Osteoblast (primary cell): ENCODE measurements at regions not wholly inside any gene's neighbourhood (a gene's known extent, or its start where the extent isn't known, plus 50 kb on each side); places are given as distances from the start of the nearest gene placed in this dataset.
A peak's percentile ranks its signal among the peaks of the same experiment; 100 is the strongest.
"Not testable (repeated sequence)": the region's sequence is repeated elsewhere in the genome, so short reads cannot be mapped to it uniquely, and the experiment has no call there.

Experiments
- DNase-seq: peaks from one replicate; pipeline ENCODE4 v3.0.0; 2011; ENCODE audit warnings: low spot score, mixed read lengths; ENCODE audit not compliant: insufficient read length; ENCODE audit errors: missing footprints
- H2AFZ ChIP-seq: 2 replicates; pipeline ENCODE4 v1.6.0; 2011; ENCODE audit warnings: mild to moderate bottlenecking, low read length
- H3K27ac ChIP-seq: 2 replicates; pipeline ENCODE4 v1.5.1; 2011; ENCODE audit warnings: mild to moderate bottlenecking, low read depth, low read length, moderate library complexity
- H3K27me3 ChIP-seq: 2 replicates; pipeline ENCODE4 v1.6.0; 2012; ENCODE audit warnings: mild to moderate bottlenecking, control low read depth, inconsistent platforms, low read length, moderate library complexity; ENCODE audit not compliant: insufficient read depth
- H3K36me3 ChIP-seq: 2 replicates; pipeline ENCODE4 v1.5.1; 2011; ENCODE audit warnings: mild to moderate bottlenecking, low read length, control low read depth, moderate library complexity; ENCODE audit not compliant: insufficient read depth
- H3K4me1 ChIP-seq: 2 replicates; pipeline ENCODE4 v1.5.1; 2011; ENCODE audit warnings: mild to moderate bottlenecking, low read length, control low read depth, moderate library complexity; ENCODE audit not compliant: insufficient read depth
- H3K4me2 ChIP-seq: 2 replicates; pipeline ENCODE4 v1.6.0; 2011; ENCODE audit warnings: mild to moderate bottlenecking, low read length; ENCODE audit not compliant: insufficient read depth
- H3K4me3 ChIP-seq: fragments of 200-600 bp; sonication (generic); 3 replicates; pipeline ENCODE4 v1.5.1; 2012; ENCODE audit warnings: mild to moderate bottlenecking, low read length, inconsistent platforms; ENCODE audit not compliant: insufficient read depth
- H3K79me2 ChIP-seq: 2 replicates; pipeline ENCODE4 v1.6.0; 2012; ENCODE audit warnings: mild to moderate bottlenecking, low read length, control low read depth, inconsistent platforms; ENCODE audit not compliant: insufficient read depth
- H3K9me3 ChIP-seq: 2 replicates; pipeline ENCODE4 v1.5.1; 2011; ENCODE audit warnings: low read depth, low read length, control low read depth
- H4K20me1 ChIP-seq: 2 replicates; pipeline ENCODE4 v1.6.0; 2012; ENCODE audit warnings: mild to moderate bottlenecking, low read length, control low read depth; ENCODE audit not compliant: insufficient read depth
- TF ChIP-seq, protein P1 (sequence below): IDR thresholded peaks from 2 replicates; pipeline ENCODE4 v1.5.1; 2011; ENCODE audit warnings: mild to moderate bottlenecking, low read depth, low read length, moderate library complexity; ENCODE audit errors: extremely low read depth

DNA sequence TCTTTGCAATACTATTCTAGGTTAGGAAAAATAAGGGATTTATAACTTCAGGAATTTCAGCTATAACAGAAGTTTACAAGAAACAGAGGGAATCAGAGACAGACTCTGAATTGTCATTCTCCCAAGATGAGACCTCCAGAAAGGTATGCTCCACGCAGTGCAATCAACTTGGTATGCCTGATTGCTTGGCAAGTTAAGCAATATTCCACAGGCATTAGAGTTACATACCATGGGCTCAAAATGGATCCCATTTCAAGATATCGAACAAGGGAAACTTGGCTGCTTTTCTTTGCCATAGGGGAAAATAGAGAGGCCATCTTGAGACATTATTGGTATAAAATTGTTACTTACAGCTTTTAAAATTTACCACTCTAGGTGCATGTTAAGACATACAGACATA, 615.6 kb upstream of the SOX9 start:
- TF ChIP-seq, protein P1, sequence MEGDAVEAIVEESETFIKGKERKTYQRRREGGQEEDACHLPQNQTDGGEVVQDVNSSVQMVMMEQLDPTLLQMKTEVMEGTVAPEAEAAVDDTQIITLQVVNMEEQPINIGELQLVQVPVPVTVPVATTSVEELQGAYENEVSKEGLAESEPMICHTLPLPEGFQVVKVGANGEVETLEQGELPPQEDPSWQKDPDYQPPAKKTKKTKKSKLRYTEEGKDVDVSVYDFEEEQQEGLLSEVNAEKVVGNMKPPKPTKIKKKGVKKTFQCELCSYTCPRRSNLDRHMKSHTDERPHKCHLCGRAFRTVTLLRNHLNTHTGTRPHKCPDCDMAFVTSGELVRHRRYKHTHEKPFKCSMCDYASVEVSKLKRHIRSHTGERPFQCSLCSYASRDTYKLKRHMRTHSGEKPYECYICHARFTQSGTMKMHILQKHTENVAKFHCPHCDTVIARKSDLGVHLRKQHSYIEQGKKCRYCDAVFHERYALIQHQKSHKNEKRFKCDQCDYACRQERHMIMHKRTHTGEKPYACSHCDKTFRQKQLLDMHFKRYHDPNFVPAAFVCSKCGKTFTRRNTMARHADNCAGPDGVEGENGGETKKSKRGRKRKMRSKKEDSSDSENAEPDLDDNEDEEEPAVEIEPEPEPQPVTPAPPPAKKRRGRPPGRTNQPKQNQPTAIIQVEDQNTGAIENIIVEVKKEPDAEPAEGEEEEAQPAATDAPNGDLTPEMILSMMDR: no peak
- Histone ChIP-seq H2AFZ (no peak overlapping the region), H3K27ac (no peak overlapping the region), H3K36me3 (no peaks in the 10 kb centered on the region), H3K79me2 (no peaks in the 10 kb centered on the region), H3K9me3 (no peaks in the 10 kb centered on the region), H3K4me1 (peaks cover 45% of the 10 kb centered on the region), H4K20me1 (no peaks in the 10 kb centered on the region), H3K27me3 (no peaks in the 10 kb centered on the region), H3K4me3 (no peak overlapping the region), H3K4me2 (no peak overlapping the region)
- DNase-seq: no peak

DNA sequence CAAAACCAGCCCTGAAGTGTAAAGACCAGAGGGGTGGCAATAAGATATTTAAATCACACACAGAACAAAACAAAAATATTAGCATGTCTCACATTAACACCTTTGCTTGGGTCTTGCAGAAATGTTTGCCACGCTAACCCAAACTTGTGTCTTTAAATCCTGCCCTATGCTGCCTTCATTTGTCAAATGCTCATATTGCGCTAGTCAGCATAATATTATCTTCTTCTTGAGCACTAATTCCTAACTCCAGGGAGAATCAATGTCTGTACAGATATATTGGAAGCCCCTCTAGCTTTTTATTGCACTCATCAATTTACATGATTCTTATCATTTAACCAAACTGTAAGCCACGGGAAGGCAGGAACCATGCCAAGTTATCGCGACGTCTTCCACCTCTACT, 614.8 kb upstream of the SOX9 start:
- no peak for DNase-seq
- no peaks in the 10 kb centered on the region for H4K20me1 ChIP-seq
- H3K4me2 ChIP-seq: no peak overlapping the region
- peaks cover 38% of the 10 kb centered on the region for H3K4me1 ChIP-seq
- no peak overlapping the region for H2AFZ ChIP-seq
- H3K36me3 ChIP-seq: no peaks in the 10 kb centered on the region
- H3K27me3 ChIP-seq: no peaks in the 10 kb centered on the region
- no peaks in the 10 kb centered on the region for H3K9me3 ChIP-seq
- no peak overlapping the region for H3K27ac ChIP-seq
- H3K4me3 ChIP-seq: no peak overlapping the region
- no peaks in the 10 kb centered on the region for H3K79me2 ChIP-seq
- TF ChIP-seq, protein P1: no peak

DNA sequence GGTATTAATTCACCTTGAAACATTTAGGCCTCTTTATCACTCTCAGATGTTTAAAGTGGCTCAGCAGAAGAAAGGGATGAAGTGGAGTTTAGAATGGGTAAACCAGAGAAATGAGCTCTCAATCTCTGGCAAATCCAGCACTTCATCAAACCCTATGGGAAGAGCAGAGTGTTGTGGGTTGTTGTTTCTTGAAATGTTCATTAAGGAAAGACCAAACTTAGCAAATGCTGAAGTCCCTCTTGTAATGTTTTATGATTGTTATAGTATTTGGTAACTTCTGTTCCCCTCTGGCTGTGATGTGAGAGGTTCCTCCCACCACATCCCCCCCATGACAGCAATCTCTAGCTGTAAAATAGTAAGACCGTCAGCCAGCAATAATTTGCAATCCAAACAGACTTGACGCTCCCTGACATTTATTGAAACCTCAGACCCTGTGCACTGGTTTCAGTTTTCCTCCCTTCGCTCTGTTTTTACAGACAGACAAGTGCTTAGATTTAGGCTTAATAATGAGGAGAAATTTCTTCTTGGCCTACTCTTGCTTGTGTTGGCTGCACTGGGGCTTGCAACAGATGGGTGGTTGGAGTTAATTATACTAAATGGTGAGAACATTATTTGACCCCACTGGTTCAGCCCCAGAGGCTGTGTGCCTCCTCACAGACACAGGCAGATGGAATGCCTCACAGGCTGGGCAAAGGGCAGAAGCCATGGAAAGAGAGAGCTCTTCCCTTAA, 609.4 kb upstream of the SOX9 start:
- H4K20me1 ChIP-seq: no peaks in the 10 kb centered on the region
- peak overlapping the region; percentile 77 for H2AFZ ChIP-seq
- H3K9me3 ChIP-seq: no peaks in the 10 kb centered on the region
- peaks cover 7% of the 10 kb centered on the region for H3K4me1 ChIP-seq
- no peaks in the 10 kb centered on the region for H3K79me2 ChIP-seq
- H3K27ac ChIP-seq: no peak overlapping the region
- no peak for DNase-seq
- H3K36me3 ChIP-seq: no peaks in the 10 kb centered on the region
- peak overlapping the region; percentile 52 for H3K4me2 ChIP-seq
- peaks cover 6% of the 10 kb centered on the region for H3K27me3 ChIP-seq
- TF ChIP-seq, protein P1: no peak
- peak overlapping the region; percentile 34 for H3K4me3 ChIP-seq

DNA sequence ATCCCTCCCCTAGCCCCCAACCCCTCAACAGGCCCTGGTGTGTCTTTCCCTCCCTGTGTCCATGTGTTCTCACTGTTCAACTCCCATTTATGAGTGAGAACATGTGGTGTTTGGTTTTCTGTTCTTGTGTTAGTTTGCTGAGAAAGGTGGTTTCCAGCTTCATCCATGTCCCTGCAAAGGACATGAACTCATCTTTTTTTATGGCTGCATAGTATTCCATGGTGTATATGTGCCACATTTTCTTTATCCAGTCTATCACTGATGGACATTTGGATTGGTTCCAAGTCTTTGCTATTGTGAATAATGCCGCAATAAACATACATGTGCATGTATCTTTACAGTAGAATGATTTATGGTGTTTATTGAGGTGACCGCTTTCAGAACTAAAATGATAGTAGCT, 607.1 kb upstream of the SOX9 start:
- H3K27ac ChIP-seq, H3K36me3 ChIP-seq, H3K79me2 ChIP-seq, H3K9me3 ChIP-seq, H3K4me3 ChIP-seq, H4K20me1 ChIP-seq, DNase-seq, H3K27me3 ChIP-seq, H3K4me2 ChIP-seq, H2AFZ ChIP-seq, H3K4me1 ChIP-seq: not testable (repeated sequence)
